Activated naive CD8-positive, alpha-beta T cell treated with anti-CD3 and anti-CD28 coated beads, Interleukin-2, amount 50 U/mL, for 24 hours (primary cell): ENCODE measurements at regions not wholly inside any gene's neighbourhood (a gene's known extent, or its start where the extent isn't known, plus 50 kb on each side); places are given as distances from the start of the nearest gene placed in this dataset.
"Not testable (repeated sequence)": the region's sequence is repeated elsewhere in the genome, so short reads cannot be mapped to it uniquely, and the experiment has no call there.

Experiments
- ATAC-seq: fragments of 150-1000 bp; cut with Tn5 transposase; one replicate; pipeline ENCODE4 v1.10.0; 2021
- DNase-seq: peaks from one replicate; pipeline ENCODE4 v3.0.0; 2021
- H3K27ac Mint-ChIP-seq: one replicate; pipeline ENCODE4 v1.8.0; 2021; ENCODE audit warnings: mild to moderate bottlenecking, mixed read lengths
- H3K27me3 Mint-ChIP-seq: one replicate; pipeline ENCODE4 v1.8.0; 2021; ENCODE audit warnings: mixed read lengths
- H3K36me3 Mint-ChIP-seq: one replicate; pipeline ENCODE4 v1.8.0; 2021; ENCODE audit warnings: low read depth, mixed read lengths
- H3K4me1 Mint-ChIP-seq: one replicate; pipeline ENCODE4 v1.8.0; 2021; ENCODE audit warnings: mixed read lengths
- H3K4me3 Mint-ChIP-seq: one replicate; pipeline ENCODE4 v1.8.0; 2021; ENCODE audit warnings: mild to moderate bottlenecking, moderate library complexity, mixed read lengths
- H3K9me3 Mint-ChIP-seq: one replicate; pipeline ENCODE4 v1.8.0; 2021; ENCODE audit warnings: mixed read lengths

DNA sequence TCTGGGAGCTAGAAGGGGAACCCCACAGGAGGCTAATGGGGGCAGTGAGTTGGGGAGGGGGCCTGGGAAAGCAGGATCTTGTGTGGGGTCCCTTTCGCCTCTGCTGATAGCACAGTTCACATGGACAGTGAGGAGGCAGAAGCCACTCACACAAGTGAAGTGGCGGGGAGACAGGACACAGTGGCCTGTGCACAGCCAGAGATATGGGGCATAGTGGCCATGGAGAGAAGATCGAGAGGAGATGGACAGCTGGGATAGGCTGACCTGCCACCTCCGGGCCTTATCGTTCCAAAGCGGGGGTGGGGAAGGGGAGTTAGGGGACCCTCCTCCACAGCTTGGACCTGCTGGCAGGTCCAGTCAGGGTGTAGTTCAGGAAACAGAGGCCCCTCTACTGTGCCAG, 69.8 kb upstream of the EDAR start:
- Mint-ChIP-seq H3K27ac (no peak overlapping the region), H3K36me3 (no peaks in the 10 kb centered on the region), H3K4me3 (no peak overlapping the region), H3K9me3 (no peaks in the 10 kb centered on the region), H3K4me1 (peaks cover 10% of the 10 kb centered on the region), H3K27me3 (no peaks in the 10 kb centered on the region)
- ATAC-seq (no peak), DNase-seq (no peak)

GRCh38 chr2:109058191-109058632, 69.2 kb upstream of the EDAR start:
- H3K36me3 Mint-ChIP-seq = no peaks in the 10 kb centered on the region
- H3K9me3 Mint-ChIP-seq = no peaks in the 10 kb centered on the region
- H3K27me3 Mint-ChIP-seq = no peaks in the 10 kb centered on the region
- ATAC-seq (no peak), DNase-seq (no peak)
- H3K4me1 Mint-ChIP-seq = peaks cover 10% of the 10 kb centered on the region
- no peak overlapping the region for H3K4me3 Mint-ChIP-seq
- no peak overlapping the region for H3K27ac Mint-ChIP-seq

DNA sequence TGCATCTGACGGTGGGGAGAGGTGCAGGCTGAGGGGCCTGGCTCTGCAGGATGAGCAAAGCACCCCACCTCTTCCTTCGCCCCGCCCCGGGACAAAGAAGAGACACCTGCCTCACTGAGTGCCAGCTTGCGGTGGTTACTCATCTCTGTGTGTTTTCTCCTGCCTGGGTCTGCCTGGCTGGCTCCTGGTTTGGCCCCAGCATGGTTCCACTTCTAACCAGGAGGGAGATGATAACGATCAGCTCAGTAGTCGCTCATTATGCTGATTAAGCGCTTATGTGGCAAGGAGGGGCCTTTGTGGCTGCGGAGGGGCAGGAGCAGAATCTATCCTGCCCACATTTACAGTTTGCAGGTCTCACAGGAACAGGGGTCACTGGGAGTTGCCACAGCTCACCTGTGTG, 68.7 kb upstream of the EDAR start:
- no peak overlapping the region for H3K4me3 Mint-ChIP-seq
- H3K4me1 Mint-ChIP-seq = peaks cover 7% of the 10 kb centered on the region
- DNase-seq (no peak), ATAC-seq (peak; percentile 35)
- no peak overlapping the region for H3K27ac Mint-ChIP-seq
- H3K9me3 Mint-ChIP-seq = no peaks in the 10 kb centered on the region
- H3K36me3 Mint-ChIP-seq = no peaks in the 10 kb centered on the region
- H3K27me3 Mint-ChIP-seq = no peaks in the 10 kb centered on the region

DNA sequence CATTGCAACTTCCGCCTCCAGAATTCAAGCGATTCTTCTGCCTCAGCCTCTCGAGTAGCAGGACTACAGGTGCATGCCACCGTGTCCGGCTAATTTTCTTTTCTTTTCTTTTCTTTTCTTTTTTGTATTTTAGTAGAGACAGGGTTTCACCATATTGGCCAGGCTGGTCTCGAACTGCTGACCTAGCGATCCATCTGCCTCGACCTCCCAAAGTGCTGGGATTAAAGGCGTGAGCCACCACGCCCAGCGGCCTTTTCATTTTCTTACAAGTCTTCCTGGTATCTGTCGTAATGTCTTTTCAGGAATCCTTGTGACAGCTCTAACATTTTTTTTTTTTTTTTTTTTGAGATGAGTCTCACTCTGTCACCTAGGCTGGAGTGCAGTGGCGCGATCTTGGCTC, 66.4 kb upstream of the EDAR start:
- no peak for ATAC-seq
- Mint-ChIP-seq H3K27me3 (no peaks in the 10 kb centered on the region), H3K36me3 (no peaks in the 10 kb centered on the region), H3K27ac (no peak overlapping the region), H3K4me1 (peaks cover 4% of the 10 kb centered on the region), H3K4me3 (no peak overlapping the region), H3K9me3 (no peaks in the 10 kb centered on the region)
- no peak for DNase-seq

- DNase-seq = no peak
- ATAC-seq = no peak
- no peak overlapping the region for H3K4me3 Mint-ChIP-seq
- H3K27ac Mint-ChIP-seq = no peak overlapping the region
- no peaks in the 10 kb centered on the region for H3K9me3 Mint-ChIP-seq
- H3K36me3 Mint-ChIP-seq = no peaks in the 10 kb centered on the region
- H3K27me3 Mint-ChIP-seq = no peaks in the 10 kb centered on the region
- peaks cover 2% of the 10 kb centered on the region for H3K4me1 Mint-ChIP-seq
Observed at GRCh38 chr2:109054865-109055264, 65.8 kb upstream of the EDAR start.

GRCh38 chr2:109053716-109054115, 64.7 kb upstream of the EDAR start:
- ATAC-seq (no peak), DNase-seq (no peak)
- H3K9me3 Mint-ChIP-seq = no peaks in the 10 kb centered on the region
- no peak overlapping the region for H3K27ac Mint-ChIP-seq
- no peaks in the 10 kb centered on the region for H3K36me3 Mint-ChIP-seq
- no peaks in the 10 kb centered on the region for H3K27me3 Mint-ChIP-seq
- peaks cover 4% of the 10 kb centered on the region for H3K4me1 Mint-ChIP-seq
- no peak overlapping the region for H3K4me3 Mint-ChIP-seq

DNA sequence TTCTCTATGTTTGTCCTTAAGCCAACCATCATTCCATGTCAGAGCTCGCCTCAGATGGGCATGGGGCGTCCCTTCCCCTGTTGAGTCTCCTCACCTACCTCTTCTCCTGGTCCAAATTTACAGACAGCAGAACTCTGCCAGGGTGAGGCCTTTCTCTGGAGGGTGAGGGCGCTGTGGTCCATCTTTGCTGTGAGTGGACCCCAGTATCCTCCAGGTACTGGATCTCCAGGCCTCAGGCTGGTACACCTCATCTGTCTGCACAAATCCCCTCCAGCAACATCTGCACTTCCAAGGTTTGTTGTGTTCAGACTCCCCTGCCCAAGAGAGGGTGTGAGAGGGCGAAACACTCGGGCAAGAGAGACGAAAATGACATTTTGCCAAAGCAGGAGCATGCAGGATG, 63.9 kb upstream of the EDAR start:
- no peak for ATAC-seq
- Mint-ChIP-seq H3K27ac (no peak overlapping the region), H3K4me3 (no peak overlapping the region), H3K9me3 (no peaks in the 10 kb centered on the region), H3K27me3 (no peaks in the 10 kb centered on the region), H3K4me1 (peaks cover 6% of the 10 kb centered on the region), H3K36me3 (no peaks in the 10 kb centered on the region)
- no peak for DNase-seq

- Mint-ChIP-seq H3K4me1 (peaks cover 17% of the 10 kb centered on the region), H3K27me3 (no peaks in the 10 kb centered on the region), H3K27ac (no peak overlapping the region), H3K36me3 (no peaks in the 10 kb centered on the region), H3K9me3 (no peaks in the 10 kb centered on the region), H3K4me3 (no peak overlapping the region)
- DNase-seq (no peak), ATAC-seq (no peak)
Observed at GRCh38 chr2:109049022-109049421, 60.0 kb upstream of the EDAR start.

DNA sequence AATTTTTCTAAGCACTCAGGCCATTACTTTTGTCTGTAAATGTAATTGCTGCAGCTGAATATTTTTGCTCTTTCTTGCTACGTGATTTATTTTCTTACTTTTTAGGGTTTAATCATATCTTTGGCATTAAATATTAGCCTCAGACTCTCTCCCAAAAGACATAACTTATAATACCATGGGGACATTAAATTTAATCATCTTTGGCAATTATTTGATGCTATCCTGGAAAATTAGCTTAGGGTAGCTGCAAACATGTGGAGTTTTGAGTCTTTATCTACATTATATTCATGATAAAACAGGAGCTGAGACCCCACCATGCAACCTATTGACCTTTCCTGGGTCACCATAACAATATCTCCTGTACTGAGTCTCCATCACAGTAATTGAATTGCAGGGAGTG, 59.1 kb upstream of the EDAR start:
- ATAC-seq (no peak), DNase-seq (no peak)
- Mint-ChIP-seq H3K4me3 (no peak overlapping the region), H3K27ac (no peak overlapping the region), H3K9me3 (no peaks in the 10 kb centered on the region), H3K27me3 (no peaks in the 10 kb centered on the region), H3K36me3 (no peaks in the 10 kb centered on the region), H3K4me1 (peaks cover 17% of the 10 kb centered on the region)

DNA sequence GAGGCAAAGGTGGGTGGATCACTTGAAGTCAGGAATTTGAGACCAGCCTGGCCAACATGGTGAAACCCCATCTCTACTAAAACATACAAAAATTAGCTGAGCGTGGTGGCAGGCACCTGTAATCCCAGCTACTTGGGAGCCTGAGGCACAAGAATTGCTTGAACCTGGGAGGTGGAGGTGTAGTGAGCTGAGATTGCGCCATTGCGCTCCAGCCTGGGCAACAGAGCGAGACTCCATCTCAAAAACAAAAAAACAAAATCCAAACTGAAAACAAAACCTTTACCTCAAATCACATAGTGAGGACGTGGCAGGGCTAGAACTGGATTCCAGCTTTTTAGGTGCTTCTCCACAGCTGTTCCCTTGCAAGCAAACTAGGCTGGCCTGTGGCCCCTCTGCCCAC, 58.5 kb upstream of the EDAR start:
- peaks cover 17% of the 10 kb centered on the region for H3K4me1 Mint-ChIP-seq
- not testable (repeated sequence) for DNase-seq, H3K27ac Mint-ChIP-seq, H3K9me3 Mint-ChIP-seq, H3K36me3 Mint-ChIP-seq, H3K27me3 Mint-ChIP-seq, H3K4me3 Mint-ChIP-seq, ATAC-seq

GRCh38 chr2:109046925-109047508, 58.0 kb upstream of the EDAR start:
- H3K4me3 Mint-ChIP-seq = no peak overlapping the region
- ATAC-seq = peak; percentile 90

GRCh38 chr2:109045505-109045904, 56.5 kb upstream of the EDAR start:
- DNase-seq (no peak), ATAC-seq (no peak)
- Mint-ChIP-seq H3K27me3 (no peaks in the 10 kb centered on the region), H3K4me3 (no peak overlapping the region), H3K9me3 (no peaks in the 10 kb centered on the region), H3K27ac (no peak overlapping the region), H3K36me3 (no peaks in the 10 kb centered on the region), H3K4me1 (peaks cover 17% of the 10 kb centered on the region)

More at GRCh38 chr2:109046925-109047508, 58.0 kb upstream of the EDAR start:
- H3K9me3 Mint-ChIP-seq = no peaks in the 10 kb centered on the region
- no peaks in the 10 kb centered on the region for H3K27me3 Mint-ChIP-seq
- H3K4me1 Mint-ChIP-seq = peaks cover 17% of the 10 kb centered on the region
- H3K27ac Mint-ChIP-seq = no peak overlapping the region
- no peaks in the 10 kb centered on the region for H3K36me3 Mint-ChIP-seq
- no peak for DNase-seq

DNA sequence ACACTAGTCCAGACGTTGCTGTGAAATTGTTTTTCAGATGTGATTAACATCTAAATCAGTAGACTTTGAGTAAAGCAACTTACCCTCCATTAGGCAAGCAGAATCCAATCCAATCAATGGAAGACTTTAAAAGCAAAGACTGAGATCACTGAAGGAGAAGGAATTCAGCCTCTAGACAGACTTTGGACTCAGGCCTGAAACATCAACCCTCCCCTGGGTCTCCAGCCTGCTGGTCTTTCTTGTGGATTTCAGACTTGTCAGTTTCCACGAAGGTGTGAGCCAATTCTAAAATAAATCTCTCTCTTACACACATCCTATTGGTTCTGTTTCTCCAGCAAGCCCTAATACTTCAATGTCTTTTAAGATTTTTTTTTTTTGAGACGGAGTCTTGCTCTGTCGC, 50.0 kb upstream of the EDAR start:
- DNase-seq = no peak
- Mint-ChIP-seq H3K4me3 (no peak overlapping the region), H3K27me3 (no peaks in the 10 kb centered on the region), H3K9me3 (no peaks in the 10 kb centered on the region), H3K4me1 (peaks cover 7% of the 10 kb centered on the region), H3K27ac (no peak overlapping the region), H3K36me3 (no peaks in the 10 kb centered on the region)
- no peak for ATAC-seq
